ENCODE measurements at regions not wholly inside any gene's neighbourhood (a gene's known extent, or its start where the extent isn't known, plus 50 kb on each side); places are given as distances from the start of the nearest gene placed in this dataset.

DNA sequence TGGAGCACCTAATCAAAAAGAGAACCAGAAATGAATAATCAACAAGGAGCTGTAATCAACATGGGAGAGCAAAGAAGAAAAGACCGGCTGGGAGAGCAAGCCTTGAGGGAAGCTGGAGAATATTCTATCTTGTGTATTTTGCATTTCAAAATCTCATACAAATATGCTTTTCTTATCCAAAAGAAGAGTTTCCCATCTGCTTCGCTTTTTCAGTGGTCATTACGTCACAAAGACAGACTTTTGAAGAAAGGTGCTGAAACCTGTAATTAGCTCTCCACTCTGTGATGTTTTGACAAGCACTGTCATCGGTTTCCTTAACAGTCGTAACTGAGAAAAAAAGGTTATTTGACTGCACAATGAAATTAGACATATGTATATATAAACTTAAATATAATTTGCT is 139.1 kb upstream of the TACR1 start:
- TF ChIP-seq, protein P1, sequence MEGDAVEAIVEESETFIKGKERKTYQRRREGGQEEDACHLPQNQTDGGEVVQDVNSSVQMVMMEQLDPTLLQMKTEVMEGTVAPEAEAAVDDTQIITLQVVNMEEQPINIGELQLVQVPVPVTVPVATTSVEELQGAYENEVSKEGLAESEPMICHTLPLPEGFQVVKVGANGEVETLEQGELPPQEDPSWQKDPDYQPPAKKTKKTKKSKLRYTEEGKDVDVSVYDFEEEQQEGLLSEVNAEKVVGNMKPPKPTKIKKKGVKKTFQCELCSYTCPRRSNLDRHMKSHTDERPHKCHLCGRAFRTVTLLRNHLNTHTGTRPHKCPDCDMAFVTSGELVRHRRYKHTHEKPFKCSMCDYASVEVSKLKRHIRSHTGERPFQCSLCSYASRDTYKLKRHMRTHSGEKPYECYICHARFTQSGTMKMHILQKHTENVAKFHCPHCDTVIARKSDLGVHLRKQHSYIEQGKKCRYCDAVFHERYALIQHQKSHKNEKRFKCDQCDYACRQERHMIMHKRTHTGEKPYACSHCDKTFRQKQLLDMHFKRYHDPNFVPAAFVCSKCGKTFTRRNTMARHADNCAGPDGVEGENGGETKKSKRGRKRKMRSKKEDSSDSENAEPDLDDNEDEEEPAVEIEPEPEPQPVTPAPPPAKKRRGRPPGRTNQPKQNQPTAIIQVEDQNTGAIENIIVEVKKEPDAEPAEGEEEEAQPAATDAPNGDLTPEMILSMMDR (IDR thresholded peaks at IDR 0.05), result no peak
- TF ChIP-seq EZH2 (IDR thresholded peaks at IDR 0.05) (no peak), EZH2phosphoT487 (IDR thresholded peaks at IDR 0.05) (no peak)

All from neural progenitor cell (in vitro differentiated cells).